Activated naive CD8-positive, alpha-beta T cell treated with anti-CD3 and anti-CD28 coated beads, Interleukin-2, amount 50 U/mL, for 24 hours (primary cell): ENCODE measurements at regions not wholly inside any gene's neighbourhood (a gene's known extent, or its start where the extent isn't known, plus 50 kb on each side); places are given as distances from the start of the nearest gene placed in this dataset.

ENCODE experiments used
- ATAC-seq: fragments of 150-1000 bp; cut with Tn5 transposase; one replicate; pipeline ENCODE4 v1.10.0; 2021
- DNase-seq: peaks from one replicate; pipeline ENCODE4 v3.0.0; 2021
- H3K27ac Mint-ChIP-seq: one replicate; pipeline ENCODE4 v1.8.0; 2021; ENCODE audit warnings: mild to moderate bottlenecking, mixed read lengths
- H3K27me3 Mint-ChIP-seq: one replicate; pipeline ENCODE4 v1.8.0; 2021; ENCODE audit warnings: mixed read lengths
- H3K36me3 Mint-ChIP-seq: one replicate; pipeline ENCODE4 v1.8.0; 2021; ENCODE audit warnings: low read depth, mixed read lengths
- H3K4me1 Mint-ChIP-seq: one replicate; pipeline ENCODE4 v1.8.0; 2021; ENCODE audit warnings: mixed read lengths
- H3K4me3 Mint-ChIP-seq: one replicate; pipeline ENCODE4 v1.8.0; 2021; ENCODE audit warnings: mild to moderate bottlenecking, moderate library complexity, mixed read lengths
- H3K9me3 Mint-ChIP-seq: one replicate; pipeline ENCODE4 v1.8.0; 2021; ENCODE audit warnings: mixed read lengths

GRCh38 chr17:73715769-73716168 lies 71.5 kb upstream of the SDK2 start:
- DNase-seq: no peak
- Mint-ChIP-seq H3K27me3 (no peaks in the 10 kb centered on the region), H3K4me1 (no peaks in the 10 kb centered on the region), H3K36me3 (no peaks in the 10 kb centered on the region), H3K27ac (no peak overlapping the region), H3K9me3 (no peaks in the 10 kb centered on the region), H3K4me3 (no peak overlapping the region)
- no peak for ATAC-seq

DNA sequence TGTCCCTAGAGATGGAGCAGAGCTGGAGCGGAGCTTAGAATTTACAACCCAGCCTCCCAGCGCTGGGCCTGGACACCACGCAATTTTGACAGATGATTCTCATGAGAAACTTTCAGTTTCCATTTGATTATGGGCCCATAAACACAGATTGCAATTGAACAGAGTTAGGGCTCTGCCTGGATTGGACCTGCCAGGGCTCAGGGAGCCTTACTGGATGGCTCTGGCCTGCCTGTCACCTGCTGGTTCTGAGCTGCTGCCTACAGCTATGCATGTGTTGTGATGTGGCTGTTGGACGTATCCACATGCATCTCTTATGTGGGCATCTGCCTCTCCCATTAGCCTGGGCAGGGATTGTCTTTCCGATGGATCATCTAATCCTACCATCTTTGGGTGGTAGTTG lies 73.4 kb upstream of the SDK2 start:
- Mint-ChIP-seq H3K27me3 (no peaks in the 10 kb centered on the region), H3K36me3 (peaks cover 2% of the 10 kb centered on the region), H3K9me3 (no peaks in the 10 kb centered on the region), H3K4me1 (peaks cover 14% of the 10 kb centered on the region), H3K4me3 (no peak overlapping the region), H3K27ac (no peak overlapping the region)
- DNase-seq: no peak
- no peak for ATAC-seq

GRCh38 chr17:73718362-73718761 lies 74.1 kb upstream of the SDK2 start:
- no peak overlapping the region for H3K27ac Mint-ChIP-seq

GRCh38 chr17:73718912-73719311 lies 74.7 kb upstream of the SDK2 start:
- Mint-ChIP-seq H3K4me1 (peaks cover 22% of the 10 kb centered on the region), H3K27me3 (no peaks in the 10 kb centered on the region), H3K36me3 (peaks cover 2% of the 10 kb centered on the region), H3K27ac (no peak overlapping the region), H3K4me3 (no peak overlapping the region), H3K9me3 (no peaks in the 10 kb centered on the region)
- no peak for DNase-seq
- ATAC-seq: no peak

More at GRCh38 chr17:73718362-73718761, 74.1 kb upstream of the SDK2 start:
- H3K4me1 Mint-ChIP-seq: peaks cover 21% of the 10 kb centered on the region
- no peaks in the 10 kb centered on the region for H3K27me3 Mint-ChIP-seq
- DNase-seq (no peak), ATAC-seq (no peak)
- H3K9me3 Mint-ChIP-seq: no peaks in the 10 kb centered on the region
- H3K4me3 Mint-ChIP-seq: no peak overlapping the region
- H3K36me3 Mint-ChIP-seq: peaks cover 2% of the 10 kb centered on the region

GRCh38 chr17:73719588-73720071 lies 75.4 kb upstream of the SDK2 start:
- Mint-ChIP-seq H3K4me3 (no peak overlapping the region), H3K27ac (no peak overlapping the region), H3K9me3 (no peaks in the 10 kb centered on the region), H3K4me1 (peaks cover 22% of the 10 kb centered on the region), H3K36me3 (peaks cover 2% of the 10 kb centered on the region), H3K27me3 (no peaks in the 10 kb centered on the region)
- no peak for ATAC-seq
- DNase-seq: no peak

GRCh38 chr17:73720187-73720834 lies 76.1 kb upstream of the SDK2 start:
- Mint-ChIP-seq H3K4me3 (no peak overlapping the region), H3K4me1 (peaks cover 22% of the 10 kb centered on the region), H3K27ac (no peak overlapping the region), H3K27me3 (no peaks in the 10 kb centered on the region), H3K9me3 (no peaks in the 10 kb centered on the region), H3K36me3 (peaks cover 2% of the 10 kb centered on the region)
- no peak for DNase-seq
- no peak for ATAC-seq

- DNase-seq (no peak), ATAC-seq (peak; percentile 60)
- Mint-ChIP-seq H3K27me3 (no peaks in the 10 kb centered on the region), H3K4me3 (no peak overlapping the region), H3K36me3 (peaks cover 2% of the 10 kb centered on the region), H3K9me3 (no peaks in the 10 kb centered on the region), H3K4me1 (peaks cover 22% of the 10 kb centered on the region), H3K27ac (peak overlapping the region; percentile 17)
These were observed 77.9 kb upstream of the SDK2 start for GRCh38 chr17:73722165-73722564.

DNA sequence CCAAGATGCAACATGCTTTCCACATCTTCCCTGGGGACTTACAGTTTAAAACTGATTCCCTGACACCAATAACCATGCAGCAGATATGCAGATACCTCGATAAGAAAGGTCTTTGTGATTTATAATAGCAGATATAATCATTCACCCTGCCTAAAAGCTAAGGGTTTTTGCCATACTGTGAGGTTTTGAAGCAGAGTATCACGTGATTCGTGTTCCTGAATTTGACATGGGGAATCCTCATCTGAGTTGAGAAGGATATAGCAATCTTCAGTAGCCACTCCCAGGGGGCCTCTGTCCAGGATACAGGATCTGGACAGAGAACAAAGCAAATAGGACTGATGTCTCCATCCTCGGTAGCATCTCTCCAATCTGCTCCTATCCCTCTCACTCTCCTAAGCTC lies 79.1 kb upstream of the SDK2 start:
- ATAC-seq (no peak), DNase-seq (no peak)
- Mint-ChIP-seq H3K27ac (no peak overlapping the region), H3K36me3 (peaks cover 2% of the 10 kb centered on the region), H3K27me3 (no peaks in the 10 kb centered on the region), H3K4me3 (no peak overlapping the region), H3K4me1 (peaks cover 22% of the 10 kb centered on the region), H3K9me3 (no peaks in the 10 kb centered on the region)

DNA sequence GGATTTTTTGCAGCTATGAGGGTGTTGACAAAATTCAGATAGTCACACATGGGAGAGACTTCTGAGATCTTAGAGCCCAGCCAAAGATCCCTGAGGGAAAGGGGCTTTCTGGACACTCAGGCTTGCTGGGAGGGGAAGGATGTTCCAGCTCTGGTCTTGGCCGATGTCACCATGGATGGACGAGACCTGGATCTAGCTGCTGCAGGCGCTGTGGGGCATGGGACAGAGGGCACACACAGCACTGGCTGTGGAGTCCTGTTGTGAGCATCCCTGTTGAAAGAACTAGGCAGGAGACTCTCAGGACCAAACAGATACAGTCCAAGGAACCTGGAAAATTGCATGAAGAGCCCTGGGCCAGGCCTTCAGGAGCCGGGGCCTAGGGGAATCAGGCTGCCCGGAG lies 80.1 kb upstream of the SDK2 start:
- no peak for DNase-seq
- no peak overlapping the region for H3K27ac Mint-ChIP-seq
- H3K9me3 Mint-ChIP-seq: no peaks in the 10 kb centered on the region
- H3K4me1 Mint-ChIP-seq: peaks cover 22% of the 10 kb centered on the region
- no peak for ATAC-seq
- no peaks in the 10 kb centered on the region for H3K27me3 Mint-ChIP-seq
- H3K4me3 Mint-ChIP-seq: no peak overlapping the region
- peaks cover 2% of the 10 kb centered on the region for H3K36me3 Mint-ChIP-seq

DNA sequence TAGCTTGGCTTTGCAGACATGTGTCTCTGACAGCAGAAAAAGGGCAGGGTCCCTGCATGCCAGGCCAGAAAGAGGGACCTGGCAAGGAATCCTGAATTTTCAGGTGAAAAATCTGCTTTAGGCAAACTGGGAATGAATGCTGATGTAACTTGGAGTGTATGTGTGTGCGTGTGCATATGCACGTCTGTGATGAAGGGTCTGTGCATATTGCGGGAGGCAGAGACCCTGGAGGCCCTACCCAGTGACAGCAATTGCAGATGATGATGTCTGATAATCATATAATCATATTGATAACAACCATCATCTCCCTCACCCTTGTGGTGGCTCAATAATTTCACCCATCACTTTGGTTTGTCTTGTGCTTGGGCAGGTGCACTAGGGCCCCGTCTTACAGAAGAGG lies 80.7 kb upstream of the SDK2 start:
- H3K4me3 Mint-ChIP-seq: no peak overlapping the region
- H3K27me3 Mint-ChIP-seq: no peaks in the 10 kb centered on the region
- ATAC-seq (no peak), DNase-seq (no peak)
- H3K36me3 Mint-ChIP-seq: peaks cover 2% of the 10 kb centered on the region
- H3K9me3 Mint-ChIP-seq: no peaks in the 10 kb centered on the region
- H3K4me1 Mint-ChIP-seq: peaks cover 22% of the 10 kb centered on the region
- no peak overlapping the region for H3K27ac Mint-ChIP-seq

- DNase-seq: no peak
- ATAC-seq: no peak
- H3K4me3 Mint-ChIP-seq: no peak overlapping the region
- no peak overlapping the region for H3K27ac Mint-ChIP-seq
- H3K36me3 Mint-ChIP-seq: peaks cover 2% of the 10 kb centered on the region
- peaks cover 20% of the 10 kb centered on the region for H3K4me1 Mint-ChIP-seq
- no peaks in the 10 kb centered on the region for H3K27me3 Mint-ChIP-seq
- H3K9me3 Mint-ChIP-seq: peaks cover 2% of the 10 kb centered on the region
These were observed 81.7 kb upstream of the SDK2 start for GRCh38 chr17:73725794-73726515.

GRCh38 chr17:73727941-73728340 lies 83.7 kb upstream of the SDK2 start:
- Mint-ChIP-seq H3K36me3 (no peaks in the 10 kb centered on the region), H3K27ac (no peak overlapping the region), H3K27me3 (peaks cover 3% of the 10 kb centered on the region), H3K9me3 (peaks cover 12% of the 10 kb centered on the region), H3K4me1 (peaks cover 5% of the 10 kb centered on the region), H3K4me3 (no peak overlapping the region)
- ATAC-seq: no peak
- no peak for DNase-seq

DNA sequence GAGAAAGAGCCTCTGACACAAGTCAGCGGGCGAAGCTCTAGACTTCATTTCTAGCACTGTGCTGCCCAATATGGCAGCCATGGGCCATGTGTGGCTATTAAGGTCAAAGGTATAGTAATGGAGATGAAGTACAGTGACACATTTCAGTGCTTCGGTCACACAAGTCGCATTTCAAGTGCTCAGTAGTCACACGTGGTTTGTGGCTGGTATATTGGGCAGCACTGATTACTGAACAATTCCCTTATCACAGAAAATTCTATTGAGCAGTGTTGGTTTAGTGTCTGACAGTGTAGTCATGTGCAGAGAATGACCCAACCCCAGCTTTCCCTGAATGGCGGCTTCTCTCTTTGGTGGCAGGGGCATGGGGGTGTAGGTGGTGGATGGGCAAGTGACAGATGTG lies 84.9 kb upstream of the SDK2 start:
- Mint-ChIP-seq H3K27ac (no peak overlapping the region), H3K27me3 (peaks cover 4% of the 10 kb centered on the region), H3K4me1 (no peaks in the 10 kb centered on the region), H3K4me3 (no peak overlapping the region), H3K36me3 (no peaks in the 10 kb centered on the region), H3K9me3 (peaks cover 12% of the 10 kb centered on the region)
- ATAC-seq: peak; percentile 50
- no peak for DNase-seq

- H3K27me3 Mint-ChIP-seq: peaks cover 4% of the 10 kb centered on the region
- no peak overlapping the region for H3K27ac Mint-ChIP-seq
- peaks cover 12% of the 10 kb centered on the region for H3K9me3 Mint-ChIP-seq
- ATAC-seq (no peak), DNase-seq (no peak)
- H3K4me3 Mint-ChIP-seq: no peak overlapping the region
- H3K4me1 Mint-ChIP-seq: no peaks in the 10 kb centered on the region
- H3K36me3 Mint-ChIP-seq: no peaks in the 10 kb centered on the region
These were observed 87.5 kb upstream of the SDK2 start for GRCh38 chr17:73731733-73732132.

GRCh38 chr17:73733517-73733916 lies 89.3 kb upstream of the SDK2 start:
- Mint-ChIP-seq H3K4me3 (no peak overlapping the region), H3K27ac (no peak overlapping the region), H3K36me3 (no peaks in the 10 kb centered on the region), H3K9me3 (peaks cover 12% of the 10 kb centered on the region), H3K4me1 (no peaks in the 10 kb centered on the region), H3K27me3 (peaks cover 4% of the 10 kb centered on the region)
- no peak for ATAC-seq
- DNase-seq: no peak
